HG03520 (cell line): ENCODE measurements at regions not wholly inside any gene's neighbourhood (a gene's known extent, or its start where the extent isn't known, plus 50 kb on each side); places are given as distances from the start of the nearest gene placed in this dataset.

ENCODE experiments used
- ATAC-seq: cut with Tn5 transposase; IDR thresholded peaks from one replicate; pipeline ENCODE4 v1.9.1; 2021; ENCODE audit warnings: mild to moderate bottlenecking, moderate library complexity; ENCODE audit not compliant: unreplicated experiment

GRCh38 chr2:4134551-4135550 lies 431.5 kb downstream of the DCDC2C start:
- no peak for ATAC-seq

- ATAC-seq = no peak
These were observed 432.4 kb downstream of the DCDC2C start for GRCh38 chr2:4135765-4136164.

GRCh38 chr2:4139316-4139715 lies 435.9 kb downstream of the DCDC2C start:
- no peak for ATAC-seq

- no peak for ATAC-seq
These were observed 436.4 kb downstream of the DCDC2C start for GRCh38 chr2:4139731-4140130.

GRCh38 chr2:4140281-4140970 lies 437.1 kb downstream of the DCDC2C start:
- no peak for ATAC-seq

- ATAC-seq = no peak
These were observed 441.4 kb downstream of the DCDC2C start for GRCh38 chr2:4144731-4145130.

- ATAC-seq = no peak
These were observed 448.1 kb downstream of the DCDC2C start for GRCh38 chr2:4151521-4151920.

- ATAC-seq = no peak
These were observed 448.7 kb downstream of the DCDC2C start for GRCh38 chr2:4152051-4152450.

- no peak for ATAC-seq
These were observed 465.5 kb downstream of the DCDC2C start for GRCh38 chr2:4168834-4169233.

GRCh38 chr2:4174796-4175195 lies 471.4 kb downstream of the DCDC2C start:
- no peak for ATAC-seq

- no peak for ATAC-seq
These were observed 472.0 kb downstream of the DCDC2C start for GRCh38 chr2:4175343-4175742.

GRCh38 chr2:4180631-4181030 lies 477.3 kb downstream of the DCDC2C start:
- ATAC-seq = no peak

GRCh38 chr2:4181062-4181461 lies 477.7 kb downstream of the DCDC2C start:
- ATAC-seq = no peak

GRCh38 chr2:4188561-4188960 lies 485.2 kb downstream of the DCDC2C start:
- no peak for ATAC-seq

GRCh38 chr2:4190548-4190947 lies 487.2 kb downstream of the DCDC2C start:
- ATAC-seq = no peak

- ATAC-seq = no peak
These were observed 488.7 kb downstream of the DCDC2C start for GRCh38 chr2:4192119-4192518.

GRCh38 chr2:4214444-4215205 lies 511.2 kb downstream of the DCDC2C start:
- no peak for ATAC-seq

- no peak for ATAC-seq
These were observed 514.4 kb downstream of the DCDC2C start for GRCh38 chr2:4217737-4218136.

- no peak for ATAC-seq
These were observed 515.7 kb downstream of the DCDC2C start for GRCh38 chr2:4219101-4219500.

- ATAC-seq = no peak
These were observed 516.2 kb downstream of the DCDC2C start for GRCh38 chr2:4219571-4219970.

GRCh38 chr2:4221434-4221833 lies 518.1 kb downstream of the DCDC2C start:
- ATAC-seq = no peak
